ENCODE measurements at regions not wholly inside any gene's neighbourhood (a gene's known extent, or its start where the extent isn't known, plus 50 kb on each side); places are given as distances from the start of the nearest gene placed in this dataset.
"Not testable (repeated sequence)": the region's sequence is repeated elsewhere in the genome, so short reads cannot be mapped to it uniquely, and the experiment has no call there.

DNA sequence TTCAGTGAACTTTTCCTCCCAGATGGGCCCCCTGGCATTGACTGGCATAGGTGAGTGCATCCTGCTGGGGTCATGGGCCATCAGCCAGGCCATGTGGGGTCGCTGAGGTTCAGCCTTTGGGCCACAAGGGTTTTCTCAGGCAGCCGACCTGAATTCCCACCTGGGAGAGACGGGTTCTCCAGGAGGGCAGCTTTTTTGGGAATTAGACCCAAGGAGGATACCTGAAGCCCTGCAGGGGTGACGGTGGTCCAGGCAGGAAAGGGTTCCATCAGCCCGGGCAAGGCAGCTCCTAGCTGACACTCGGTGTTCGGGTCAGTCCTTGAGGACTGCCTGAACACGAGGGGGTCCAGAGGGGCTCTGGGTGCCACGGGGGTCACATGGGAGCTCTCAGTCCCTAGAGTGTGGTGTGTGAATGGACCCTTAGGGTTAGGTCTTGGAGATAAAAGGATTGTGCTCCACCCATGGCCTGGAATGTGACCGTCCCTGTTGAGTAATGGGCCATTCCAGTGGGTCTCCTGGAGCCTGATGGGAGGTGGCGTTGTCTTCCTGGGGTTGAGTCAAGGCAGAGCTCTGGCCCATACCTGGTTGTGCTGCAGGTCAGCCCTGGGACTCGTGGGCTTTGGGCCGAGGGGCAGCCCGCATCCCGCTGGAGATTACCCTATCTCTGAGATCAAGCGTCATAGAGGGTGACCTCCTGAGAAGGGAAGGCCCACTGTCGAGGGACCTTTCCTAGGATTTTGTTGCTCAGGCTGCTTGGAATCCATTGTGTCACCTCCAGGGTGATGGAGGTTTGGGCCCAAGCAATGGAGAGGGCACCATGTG lies 192.8 kb downstream of the UBE3A start:
- 90 to 91% methylated on average over 13 to 17 of the region's 17 CpGs for WGBS, 2 donors
- H3K4me3 ChIP-seq (ENCODE audit: low read depth, poor library complexity, severe bottlenecking) = no peak overlapping the region
- no peak for TF ChIP-seq POLR2A (IDR thresholded peaks at IDR 0.05)
- TF ChIP-seq, protein P1, sequence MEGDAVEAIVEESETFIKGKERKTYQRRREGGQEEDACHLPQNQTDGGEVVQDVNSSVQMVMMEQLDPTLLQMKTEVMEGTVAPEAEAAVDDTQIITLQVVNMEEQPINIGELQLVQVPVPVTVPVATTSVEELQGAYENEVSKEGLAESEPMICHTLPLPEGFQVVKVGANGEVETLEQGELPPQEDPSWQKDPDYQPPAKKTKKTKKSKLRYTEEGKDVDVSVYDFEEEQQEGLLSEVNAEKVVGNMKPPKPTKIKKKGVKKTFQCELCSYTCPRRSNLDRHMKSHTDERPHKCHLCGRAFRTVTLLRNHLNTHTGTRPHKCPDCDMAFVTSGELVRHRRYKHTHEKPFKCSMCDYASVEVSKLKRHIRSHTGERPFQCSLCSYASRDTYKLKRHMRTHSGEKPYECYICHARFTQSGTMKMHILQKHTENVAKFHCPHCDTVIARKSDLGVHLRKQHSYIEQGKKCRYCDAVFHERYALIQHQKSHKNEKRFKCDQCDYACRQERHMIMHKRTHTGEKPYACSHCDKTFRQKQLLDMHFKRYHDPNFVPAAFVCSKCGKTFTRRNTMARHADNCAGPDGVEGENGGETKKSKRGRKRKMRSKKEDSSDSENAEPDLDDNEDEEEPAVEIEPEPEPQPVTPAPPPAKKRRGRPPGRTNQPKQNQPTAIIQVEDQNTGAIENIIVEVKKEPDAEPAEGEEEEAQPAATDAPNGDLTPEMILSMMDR (IDR thresholded peaks at IDR 0.05) = no peak
- intact Hi-C loops (cut with DNase I; ENCODE audit: low total_unique reads) = no loop called here
- DNase-seq (ENCODE audit: low spot score in 2 of 2) = peak in 1 of 2 donors; percentile 70

- peak; percentile 9 to 70 for DNase-seq (ENCODE audit: low spot score in 2 of 2)
- WGBS, 2 donors = 88 to 92% methylated on average over 20 of the region's 20 CpGs
- intact Hi-C loops (cut with DNase I; ENCODE audit: low total_unique reads) = no loop called here
- H3K4me3 ChIP-seq (ENCODE audit: low read depth, poor library complexity, severe bottlenecking) = no peak overlapping the region
- TF ChIP-seq, protein P1 (IDR thresholded peaks at IDR 0.05) = no peak
- TF ChIP-seq POLR2A (IDR thresholded peaks at IDR 0.05) = no peak
Measured at GRCh38 chr15:25246641-25247406, 192.0 kb downstream of the UBE3A start.

DNA sequence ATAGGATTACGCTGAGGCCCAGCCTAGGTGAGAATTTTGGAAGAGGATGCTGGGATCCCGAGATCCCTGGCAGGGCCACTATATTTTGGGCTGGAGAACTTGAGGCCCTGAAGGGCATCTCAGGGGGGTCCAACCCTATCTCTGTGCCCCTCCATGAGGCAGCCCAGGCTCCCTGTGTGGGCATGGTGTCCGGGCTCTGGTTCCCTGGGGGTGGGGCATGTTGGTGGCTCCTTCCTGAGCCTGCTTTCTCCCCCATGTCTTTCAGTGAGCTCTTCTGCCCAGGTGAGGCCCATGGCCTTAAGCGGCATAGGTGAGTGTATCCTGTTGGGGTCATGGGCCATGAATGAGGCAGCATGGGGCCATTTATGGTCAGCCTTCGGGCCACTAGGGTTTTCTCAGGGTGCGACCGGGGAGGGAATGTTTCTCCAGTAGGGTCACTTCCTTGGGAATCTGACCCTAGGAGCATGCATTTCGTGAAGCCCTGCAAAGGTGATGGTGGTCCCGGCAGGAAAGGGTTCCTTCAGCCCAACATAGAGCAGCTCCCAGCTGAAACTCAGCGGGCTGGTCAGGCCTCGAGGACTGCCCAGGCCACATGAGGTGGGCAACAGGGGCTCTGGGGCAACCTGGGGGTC lies 191.3 kb downstream of the UBE3A start:
- intact Hi-C loops (cut with DNase I; ENCODE audit: low total_unique reads) = no loop called here
- no peak overlapping the region for H3K4me3 ChIP-seq (ENCODE audit: low read depth, poor library complexity, severe bottlenecking)
- 87 to 91% methylated on average over 11 of the region's 11 CpGs for WGBS, 2 donors
- DNase-seq (ENCODE audit: low spot score in 2 of 2) = peak in 1 of 2 donors; percentile 74
- TF ChIP-seq, protein P1 (IDR thresholded peaks at IDR 0.05) = no peak
- TF ChIP-seq POLR2A (IDR thresholded peaks at IDR 0.05) = no peak

- H3K4me3 ChIP-seq (ENCODE audit: low read depth, poor library complexity, severe bottlenecking); intact Hi-C loops (cut with DNase I; ENCODE audit: low total_unique reads); DNase-seq (ENCODE audit: low spot score in 2 of 2): not testable (repeated sequence)
- WGBS, 2 donors = 68 to 93% methylated on average over 2 to 4 of the region's 6 CpGs
Measured at GRCh38 chr15:25248087-25248486, 190.7 kb downstream of the UBE3A start.

GRCh38 chr15:25248583-25249235 lies 190.1 kb downstream of the UBE3A start:
- 81 to 89% methylated on average over 5 to 8 of the region's 8 CpGs for WGBS, 2 donors
- H3K4me3 ChIP-seq (ENCODE audit: low read depth, poor library complexity, severe bottlenecking) = no peak overlapping the region
- intact Hi-C loops (cut with DNase I; ENCODE audit: low total_unique reads) = no loop called here
- TF ChIP-seq, protein P1 (IDR thresholded peaks at IDR 0.05) = no peak
- no peak for TF ChIP-seq POLR2A (IDR thresholded peaks at IDR 0.05)
- DNase-seq (ENCODE audit: low spot score in 2 of 2) = peak in 1 of 2 donors; percentile 82
